NCI-H748 treated with DMSO at 0.1 percent for 48 hours (cell line): ENCODE measurements at regions not wholly inside any gene's neighbourhood (a gene's known extent, or its start where the extent isn't known, plus 50 kb on each side); places are given as distances from the start of the nearest gene placed in this dataset.
"Not testable (repeated sequence)": the region's sequence is repeated elsewhere in the genome, so short reads cannot be mapped to it uniquely, and the experiment has no call there.

Experiments used
- DNase-seq: peaks from one replicate; lab custom pipeline; 2025; lab: John Stamatoyannopoulos, UW

- no peak for DNase-seq
Observed at GRCh38 chr3:522888-523287, 326.3 kb downstream of the CHL1 start.

GRCh38 chr3:525415-525814, 328.9 kb downstream of the CHL1 start:
- DNase-seq: no peak

GRCh38 chr3:535566-536416, 339.2 kb downstream of the CHL1 start:
- no peak for DNase-seq

DNA sequence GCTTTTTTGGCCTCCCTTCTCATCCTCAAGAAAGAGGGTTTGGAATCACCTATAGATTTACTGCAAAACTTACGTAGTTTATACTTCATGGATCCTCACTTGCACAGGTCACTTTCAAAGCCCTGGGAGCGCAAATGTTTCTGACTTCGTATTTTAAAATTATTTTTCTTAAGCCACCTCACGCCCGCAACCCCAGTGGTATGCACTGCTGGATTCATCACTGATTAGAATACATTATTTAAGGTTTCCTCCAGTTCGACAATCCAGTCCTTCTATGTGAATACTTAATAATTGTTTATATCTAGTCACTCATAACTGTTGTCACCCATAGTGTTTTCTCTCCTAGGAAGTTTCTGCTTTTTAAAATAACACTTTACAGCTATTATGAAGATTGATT, 339.9 kb downstream of the CHL1 start:
- no peak for DNase-seq

DNA sequence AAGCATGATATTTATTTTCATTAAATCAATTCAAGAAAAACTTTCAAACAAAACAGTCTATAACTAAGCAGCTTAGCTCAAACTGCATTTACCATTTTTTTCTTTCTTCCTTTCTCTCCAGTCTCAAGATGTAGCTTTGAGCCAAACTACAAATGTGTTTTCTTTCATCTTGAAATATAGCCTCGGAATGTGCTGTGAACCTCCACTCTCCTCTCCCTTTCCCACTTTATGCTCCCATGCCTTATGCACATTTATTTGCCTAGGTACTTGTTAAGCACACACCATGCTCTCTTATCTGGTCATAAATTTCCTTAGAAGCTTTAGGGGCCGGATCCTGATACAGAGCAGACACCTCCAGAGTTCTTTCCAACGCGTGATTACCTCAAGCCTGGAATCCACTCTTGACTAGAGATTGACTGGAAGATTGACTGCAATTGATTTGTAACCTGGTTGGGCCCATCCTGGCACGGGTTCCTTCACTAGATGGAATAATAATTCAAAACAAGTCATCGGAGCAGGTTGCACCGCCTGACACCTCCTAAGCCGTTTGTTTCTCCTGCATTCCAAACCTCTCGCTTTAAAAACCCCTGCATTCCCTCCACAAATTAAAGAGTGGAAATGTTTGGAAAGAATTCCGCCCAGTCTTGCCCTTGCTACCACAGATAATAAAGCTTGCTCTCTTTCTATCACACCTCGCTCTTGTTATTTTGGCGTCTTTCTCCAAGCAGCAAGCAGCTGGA, 344.7 kb downstream of the CHL1 start:
- DNase-seq: no peak

DNA sequence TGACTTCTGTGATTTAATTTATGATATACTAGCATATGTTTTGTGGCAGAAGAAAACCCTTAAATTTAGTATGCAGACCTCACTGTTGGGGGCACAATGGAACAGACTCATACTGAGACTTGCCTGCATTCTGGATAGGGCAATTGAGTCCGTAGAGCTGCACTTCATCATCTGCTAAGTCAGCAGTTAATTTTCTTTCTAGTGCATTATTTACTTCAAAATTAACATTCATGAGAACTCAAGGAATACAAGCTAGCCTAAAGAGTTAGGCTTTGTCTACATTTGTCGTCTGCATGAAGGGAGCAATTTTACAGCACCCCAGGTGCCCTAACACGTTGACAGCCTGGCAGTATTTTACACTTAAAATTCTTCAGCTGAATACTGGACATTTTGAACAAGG, 345.5 kb downstream of the CHL1 start:
- DNase-seq: no peak

GRCh38 chr3:549636-550035, 353.1 kb downstream of the CHL1 start:
- no peak for DNase-seq

DNA sequence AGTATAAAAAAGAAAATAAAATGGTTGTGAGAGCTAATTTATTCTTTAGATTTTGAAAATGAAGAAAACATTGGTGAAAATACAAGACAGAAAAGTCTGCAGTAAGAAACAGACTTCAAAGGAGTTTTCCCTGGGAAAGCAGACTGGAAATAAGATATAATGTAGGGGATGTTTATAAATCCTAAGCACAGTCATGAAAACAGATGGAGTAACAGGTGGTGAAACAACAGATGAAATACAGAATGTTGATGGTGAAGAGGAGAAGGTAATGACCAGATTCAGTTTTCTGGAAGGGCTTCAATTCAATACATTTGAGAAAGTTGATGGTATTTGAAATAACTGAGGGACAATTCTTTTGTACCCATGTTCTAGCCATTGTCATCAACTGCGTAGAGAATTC, 353.9 kb downstream of the CHL1 start:
- no peak for DNase-seq

- DNase-seq: no peak
Observed at GRCh38 chr3:557972-558371, 361.4 kb downstream of the CHL1 start.

DNA sequence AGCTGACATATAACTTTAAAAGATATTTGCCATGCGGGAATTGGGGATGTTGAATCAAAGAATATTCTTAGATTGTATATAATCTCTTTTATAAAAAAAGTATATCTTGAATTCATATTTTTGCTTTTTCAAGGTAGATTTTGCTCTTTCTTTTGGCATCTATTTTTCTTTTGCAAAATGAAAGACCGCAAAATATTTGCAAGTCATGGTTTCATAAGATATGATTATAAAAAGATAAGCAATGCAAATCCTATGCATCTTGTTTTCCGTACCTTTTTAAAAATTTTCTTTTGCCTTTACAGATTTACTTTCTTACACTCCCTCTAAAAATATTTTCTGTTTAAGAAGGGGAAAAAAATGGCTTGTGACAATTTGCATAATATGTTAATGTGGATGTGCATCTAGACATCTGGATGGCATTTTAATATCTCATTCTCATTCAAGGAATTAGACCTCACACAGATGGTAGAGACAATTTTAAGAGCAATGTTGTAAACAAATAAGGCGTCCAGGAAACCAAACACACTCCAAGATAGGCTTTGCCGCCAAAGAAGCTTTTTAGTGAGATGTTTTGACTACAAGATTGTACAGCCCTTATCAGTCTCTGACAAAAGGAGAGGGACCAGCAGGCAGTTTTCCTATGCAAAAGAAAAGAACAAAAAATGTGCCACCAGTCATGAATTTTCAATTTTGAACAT, 371.1 kb downstream of the CHL1 start:
- DNase-seq: no peak

DNA sequence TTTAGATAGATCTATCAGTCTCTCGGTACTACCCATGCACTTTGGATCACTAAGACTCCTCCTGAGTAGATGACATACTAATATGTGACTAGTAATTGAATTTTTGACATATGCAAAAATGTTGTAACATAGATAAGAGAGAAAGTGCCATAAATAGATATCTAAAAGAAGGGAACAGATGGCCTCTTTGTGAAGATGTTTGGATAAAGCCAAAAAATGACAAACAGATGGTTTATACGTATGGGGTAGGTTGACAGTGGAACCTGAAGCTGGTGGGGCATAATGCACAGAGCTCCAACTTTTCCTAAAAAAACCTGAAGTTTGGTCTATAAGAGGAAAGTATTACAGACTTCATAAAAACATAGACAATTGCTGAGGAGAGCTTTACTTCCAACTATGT, 383.0 kb downstream of the CHL1 start:
- DNase-seq: not testable (repeated sequence)

- DNase-seq: not testable (repeated sequence)
Observed at GRCh38 chr3:589066-589465, 392.5 kb downstream of the CHL1 start.

- not testable (repeated sequence) for DNase-seq
Observed at GRCh38 chr3:597304-597703, 400.7 kb downstream of the CHL1 start.

GRCh38 chr3:597746-598145, 401.2 kb downstream of the CHL1 start:
- not testable (repeated sequence) for DNase-seq

GRCh38 chr3:607480-607879, 410.9 kb downstream of the CHL1 start:
- DNase-seq: not testable (repeated sequence)

DNA sequence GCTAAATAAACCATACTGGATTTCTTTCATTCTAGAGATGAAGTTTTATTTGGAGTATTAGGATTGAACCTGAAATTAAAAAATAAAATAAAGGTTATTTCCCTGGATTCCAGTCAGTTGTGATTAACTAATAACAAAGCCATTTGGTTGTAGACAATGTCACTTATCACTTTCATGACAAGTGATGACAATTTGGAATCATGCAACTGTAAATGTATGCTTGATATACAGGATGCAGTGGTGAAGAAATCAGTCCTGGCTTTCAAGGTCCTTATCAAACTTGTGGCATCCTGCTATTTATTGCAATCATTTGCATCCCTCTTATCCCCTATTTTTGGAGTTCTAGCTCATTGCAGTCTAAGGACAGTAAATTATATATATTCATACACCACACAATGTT, 425.2 kb downstream of the CHL1 start:
- no peak for DNase-seq

GRCh38 chr3:622314-622713, 425.8 kb downstream of the CHL1 start:
- no peak for DNase-seq

DNA sequence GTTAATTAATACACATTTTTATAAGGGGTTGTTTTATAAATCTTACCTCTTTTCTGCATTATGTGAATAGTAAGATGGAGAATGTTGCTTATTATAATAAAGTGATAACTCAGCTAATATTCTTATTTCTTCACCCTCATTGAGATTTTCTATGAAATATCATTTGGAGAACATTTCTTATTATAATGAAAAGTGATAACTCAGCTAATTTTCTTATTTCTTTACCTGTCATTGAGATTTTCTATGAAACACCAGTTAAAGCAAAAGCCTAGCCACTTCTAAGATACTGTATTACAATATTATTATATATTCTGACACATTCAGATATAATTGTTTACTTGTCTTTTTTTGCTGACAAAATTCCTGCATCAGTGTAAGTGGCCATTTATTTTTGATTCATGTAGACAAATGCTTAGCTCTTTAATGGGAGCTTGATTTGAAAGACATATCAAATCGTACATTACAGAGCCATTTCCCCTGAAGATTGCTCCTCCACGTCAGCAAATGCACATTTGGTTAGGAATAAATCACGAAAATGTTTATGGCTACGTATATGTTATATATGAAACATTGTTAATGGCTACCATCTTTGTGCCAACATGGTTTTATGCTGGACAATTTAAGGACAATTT, 427.5 kb downstream of the CHL1 start:
- DNase-seq: no peak

GRCh38 chr3:632571-633170, 436.1 kb downstream of the CHL1 start:
- DNase-seq: peak; percentile 49

- DNase-seq: no peak
Observed at GRCh38 chr3:634511-634910, 437.9 kb downstream of the CHL1 start.

GRCh38 chr3:635393-635792, 438.8 kb downstream of the CHL1 start:
- DNase-seq: no peak

DNA sequence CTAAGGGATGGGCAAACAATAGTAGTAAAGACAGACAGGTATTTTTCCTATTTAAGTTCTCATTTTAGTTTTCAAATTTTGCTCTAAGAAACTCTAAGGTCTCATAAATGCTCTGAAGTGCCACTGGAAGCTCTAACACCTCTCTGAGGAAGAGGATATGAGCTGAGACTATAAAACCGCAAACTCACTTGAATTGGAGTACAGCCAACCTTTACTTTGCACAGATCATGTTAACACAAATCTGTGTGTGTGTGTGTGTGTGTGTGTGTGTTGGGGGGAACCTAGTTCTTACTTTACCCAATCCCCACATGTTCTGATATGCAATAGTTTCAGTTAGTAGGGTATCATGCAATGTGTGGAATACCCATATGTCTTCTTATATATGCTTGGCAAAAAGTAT, 446.8 kb downstream of the CHL1 start:
- no peak for DNase-seq
